ENCODE measurements at regions not wholly inside any gene's neighbourhood (a gene's known extent, or its start where the extent isn't known, plus 50 kb on each side); places are given as distances from the start of the nearest gene placed in this dataset.

DNA sequence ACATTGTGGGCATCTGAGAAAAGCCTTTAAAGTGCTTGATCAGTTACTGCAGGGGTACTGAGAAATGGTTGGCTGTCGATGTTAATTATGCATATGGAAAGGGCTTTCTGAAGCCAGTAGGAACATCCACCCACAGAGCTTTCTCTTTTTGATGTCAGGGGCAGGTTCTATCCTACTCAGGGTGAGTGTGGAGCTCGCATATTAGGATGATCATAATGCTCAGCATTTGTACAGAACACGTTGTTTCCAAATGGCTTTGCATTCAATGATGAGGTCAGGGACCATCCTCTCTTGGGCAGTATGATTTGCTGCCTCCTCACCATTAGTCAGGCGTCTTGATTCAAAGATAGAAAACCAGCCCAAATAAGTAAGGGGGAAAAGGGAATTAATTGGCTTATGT, 141.9 kb downstream of the HMHB1 start:
- TF ChIP-seq, protein P1, sequence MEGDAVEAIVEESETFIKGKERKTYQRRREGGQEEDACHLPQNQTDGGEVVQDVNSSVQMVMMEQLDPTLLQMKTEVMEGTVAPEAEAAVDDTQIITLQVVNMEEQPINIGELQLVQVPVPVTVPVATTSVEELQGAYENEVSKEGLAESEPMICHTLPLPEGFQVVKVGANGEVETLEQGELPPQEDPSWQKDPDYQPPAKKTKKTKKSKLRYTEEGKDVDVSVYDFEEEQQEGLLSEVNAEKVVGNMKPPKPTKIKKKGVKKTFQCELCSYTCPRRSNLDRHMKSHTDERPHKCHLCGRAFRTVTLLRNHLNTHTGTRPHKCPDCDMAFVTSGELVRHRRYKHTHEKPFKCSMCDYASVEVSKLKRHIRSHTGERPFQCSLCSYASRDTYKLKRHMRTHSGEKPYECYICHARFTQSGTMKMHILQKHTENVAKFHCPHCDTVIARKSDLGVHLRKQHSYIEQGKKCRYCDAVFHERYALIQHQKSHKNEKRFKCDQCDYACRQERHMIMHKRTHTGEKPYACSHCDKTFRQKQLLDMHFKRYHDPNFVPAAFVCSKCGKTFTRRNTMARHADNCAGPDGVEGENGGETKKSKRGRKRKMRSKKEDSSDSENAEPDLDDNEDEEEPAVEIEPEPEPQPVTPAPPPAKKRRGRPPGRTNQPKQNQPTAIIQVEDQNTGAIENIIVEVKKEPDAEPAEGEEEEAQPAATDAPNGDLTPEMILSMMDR (IDR thresholded peaks at IDR 0.05) = no peak
- TF ChIP-seq POLR2A (IDR thresholded peaks at IDR 0.05) (no peak), POLR2AphosphoS5 (IDR thresholded peaks at IDR 0.05) (no peak), EP300 (IDR thresholded peaks at IDR 0.05; ENCODE audit: low read depth) (no peak)
